OCI-LY1 (cell line): ENCODE measurements at regions not wholly inside any gene's neighbourhood (a gene's known extent, or its start where the extent isn't known, plus 50 kb on each side); places are given as distances from the start of the nearest gene placed in this dataset.

Experiments used
- H2AFZ ChIP-seq: fragments of 200-600 bp; sonication (generic), shearing (Covaris generic); 2 replicates; pipeline ENCODE4 v1.6.0; 2014; ENCODE audit warnings: antibody characterized with exemption, mild to moderate bottlenecking, low read length
- H3F3A ChIP-seq: fragments of 200-600 bp; sonication (generic), shearing (Covaris generic); 2 replicates; pipeline ENCODE4 v1.6.0; 2014; ENCODE audit warnings: mild to moderate bottlenecking, antibody characterized with exemption, low read length, moderate library complexity; ENCODE audit not compliant: insufficient read depth
- H3K27ac ChIP-seq: fragments of 200-600 bp; sonication (generic); 2 replicates; pipeline ENCODE4 v1.5.1; 2014; ENCODE audit warnings: low read length, mixed run types, mild to moderate bottlenecking, low read depth; ENCODE audit not compliant: poor library complexity, severe bottlenecking
- H3K27me3 ChIP-seq: fragments of 200-600 bp; sonication (generic); 2 replicates; pipeline ENCODE4 v1.6.0; 2014; ENCODE audit warnings: antibody characterized with exemption, mild to moderate bottlenecking, low read length, moderate library complexity; ENCODE audit not compliant: insufficient read depth
- H3K36me3 ChIP-seq: fragments of 200-600 bp; sonication (generic); 2 replicates; pipeline ENCODE4 v1.6.1; 2014; ENCODE audit warnings: mild to moderate bottlenecking, antibody characterized with exemption, low read length, moderate library complexity, mixed read lengths; ENCODE audit not compliant: insufficient read depth
- H3K4me1 ChIP-seq: fragments of 200-600 bp; sonication (generic); 2 replicates; pipeline ENCODE4 v1.5.1; 2014; ENCODE audit warnings: mild to moderate bottlenecking, low read length, moderate library complexity; ENCODE audit not compliant: insufficient read depth, severe bottlenecking
- H3K4me2 ChIP-seq: fragments of 200-600 bp; sonication (generic), shearing (Covaris generic); 2 replicates; pipeline ENCODE4 v1.6.1; 2014; ENCODE audit warnings: low read length
- H3K4me3 ChIP-seq: fragments of 200-600 bp; sonication (generic); 2 replicates; pipeline ENCODE4 v1.5.1; 2014; ENCODE audit warnings: low read length, low read depth, mild to moderate bottlenecking, mixed read lengths; ENCODE audit not compliant: poor library complexity, severe bottlenecking
- H3K79me2 ChIP-seq: fragments of 200-600 bp; shearing (Covaris generic); 2 replicates; pipeline ENCODE4 v1.6.1; 2016; ENCODE audit warnings: mixed run types, low read length, mixed read lengths; ENCODE audit not compliant: insufficient read depth
- H3K9ac ChIP-seq: fragments of 200-600 bp; sonication (generic), shearing (Covaris generic); 2 replicates; pipeline ENCODE4 v1.6.1; 2014; ENCODE audit warnings: mild to moderate bottlenecking, low read length, mixed read lengths
- H3K9me2 ChIP-seq: fragments of 200-600 bp; sonication (generic), shearing (Covaris generic); 2 replicates; pipeline ENCODE4 v1.6.1; 2014; ENCODE audit warnings: low read depth, mild to moderate bottlenecking, low read length, mixed read lengths
- H3K9me3 ChIP-seq: fragments of 200-600 bp; shearing (Covaris generic); 2 replicates; pipeline ENCODE4 v1.6.1; 2014; ENCODE audit warnings: low read length, mixed read lengths
- H4K20me1 ChIP-seq: fragments of 200-600 bp; sonication (generic), shearing (Covaris generic); 2 replicates; pipeline ENCODE4 v1.6.0; 2016; ENCODE audit warnings: mild to moderate bottlenecking, low read length; ENCODE audit not compliant: insufficient read depth
- CTCF ChIP-seq: fragments of 200-600 bp; sonication (generic), shearing (Covaris generic); IDR thresholded peaks from 2 replicates; pipeline ENCODE4 v1.5.1; 2017; ENCODE audit warnings: mild to moderate bottlenecking, antibody characterized with exemption, low read length, moderate library complexity, mixed read lengths
- EZH2 ChIP-seq: fragments of 200-600 bp; sonication (generic), shearing (Covaris generic); IDR thresholded peaks from 2 replicates; pipeline ENCODE4 v1.8.0; 2017; ENCODE audit warnings: borderline replicate concordance, mixed run types, mild to moderate bottlenecking, antibody characterized with exemption, low read length, moderate library complexity, mixed read lengths

GRCh38 chr15:36434177-36434576 is 145.2 kb upstream of the CDIN1 start:
- Histone ChIP-seq H3K4me1 (no peaks in the 10 kb centered on the region), H2AFZ (no peak overlapping the region), H4K20me1 (no peaks in the 10 kb centered on the region), H3K4me2 (no peak overlapping the region), H3F3A (no peaks in the 10 kb centered on the region), H3K27me3 (no peaks in the 10 kb centered on the region), H3K79me2 (no peaks in the 10 kb centered on the region), H3K27ac (no peak overlapping the region), H3K9me2 (no peaks in the 10 kb centered on the region), H3K36me3 (no peaks in the 10 kb centered on the region), H3K9me3 (no peaks in the 10 kb centered on the region), H3K4me3 (no peak overlapping the region), H3K9ac (no peak overlapping the region)
- TF ChIP-seq EZH2 (no peak), CTCF (no peak)

GRCh38 chr15:36438499-36438898 is 140.9 kb upstream of the CDIN1 start:
- H3K9me2 ChIP-seq: no peaks in the 10 kb centered on the region
- no peaks in the 10 kb centered on the region for H3K79me2 ChIP-seq
- no peaks in the 10 kb centered on the region for H4K20me1 ChIP-seq
- H3K9ac ChIP-seq: no peak overlapping the region
- no peaks in the 10 kb centered on the region for H3K4me1 ChIP-seq
- no peak overlapping the region for H2AFZ ChIP-seq
- no peaks in the 10 kb centered on the region for H3K36me3 ChIP-seq
- no peaks in the 10 kb centered on the region for H3K27me3 ChIP-seq
- no peaks in the 10 kb centered on the region for H3F3A ChIP-seq
- H3K9me3 ChIP-seq: no peaks in the 10 kb centered on the region
- H3K4me2 ChIP-seq: no peak overlapping the region
- no peak overlapping the region for H3K4me3 ChIP-seq
- no peak for TF ChIP-seq CTCF
- no peak for TF ChIP-seq EZH2
- no peak overlapping the region for H3K27ac ChIP-seq

- Histone ChIP-seq H3F3A (no peaks in the 10 kb centered on the region), H3K4me1 (no peaks in the 10 kb centered on the region), H2AFZ (no peak overlapping the region)
Observed at GRCh38 chr15:36447373-36447772, 132.1 kb upstream of the CDIN1 start.

More at GRCh38 chr15:36447373-36447772, 132.1 kb upstream of the CDIN1 start:
- Histone ChIP-seq H4K20me1 (no peaks in the 10 kb centered on the region), H3K27ac (no peak overlapping the region), H3K9ac (no peak overlapping the region), H3K9me3 (no peaks in the 10 kb centered on the region), H3K36me3 (no peaks in the 10 kb centered on the region), H3K9me2 (no peaks in the 10 kb centered on the region), H3K27me3 (no peaks in the 10 kb centered on the region), H3K79me2 (no peaks in the 10 kb centered on the region), H3K4me3 (no peak overlapping the region), H3K4me2 (no peak overlapping the region)
- no peak for TF ChIP-seq CTCF
- TF ChIP-seq EZH2: no peak
